ENCODE measurements at regions not wholly inside any gene's neighbourhood (a gene's known extent, or its start where the extent isn't known, plus 50 kb on each side); places are given as distances from the start of the nearest gene placed in this dataset.

GRCh38 chr3:166630190-166630589 lies 749.9 kb downstream of the ZBBX start:
- TF ChIP-seq POLR2AphosphoS5 (IDR thresholded peaks at IDR 0.05; ENCODE audit: low read depth, low read length) (no peak), POLR2A (IDR thresholded peaks at IDR 0.05; ENCODE audit: low read depth, low read length) (no peak), TAF1 (IDR thresholded peaks at IDR 0.05; ENCODE audit: borderline replicate concordance, low read depth, low read length) (no peak)

Data from GM12892 (cell line).